ENCODE measurements at regions not wholly inside any gene's neighbourhood (a gene's known extent, or its start where the extent isn't known, plus 50 kb on each side); places are given as distances from the start of the nearest gene placed in this dataset.

- H3K4me3 Mint-ChIP-seq (ENCODE audit: low read depth, unreplicated experiment) = no peak overlapping the region
- H3K27me3 Mint-ChIP-seq (ENCODE audit: unreplicated experiment) = peaks cover 13% of the 10 kb centered on the region
- BruUV-seq (replicated peaks) = no TSS peak
- H3K27ac Mint-ChIP-seq (ENCODE audit: unreplicated experiment) = no peak overlapping the region
- no peaks in the 10 kb centered on the region for H3K4me1 Mint-ChIP-seq (ENCODE audit: low read depth, unreplicated experiment)
- TF ChIP-seq CTCF (IDR thresholded peaks at IDR 0.05; ENCODE audit: unreplicated experiment) = no peak
- CTCF ChIA-PET = interaction anchor here (1.2 kb wide), 2 partner anchors 16 to 76 kb away, joined by 3 read pairs; no protein-coding TSS in a partner anchor
- no peaks in the 10 kb centered on the region for H3K9me3 Mint-ChIP-seq (ENCODE audit: low read depth, unreplicated experiment)
- intact Hi-C loops (cut with micrococcal nuclease; ENCODE audit: unreplicated experiment) = no loop called here
- no peak for DNase-seq
- H3K36me3 Mint-ChIP-seq (ENCODE audit: insufficient read depth, unreplicated experiment) = no peaks in the 10 kb centered on the region
Measured at GRCh38 chr1:201618905-201619304, 80.0 kb downstream of the NAV1 start.

GRCh38 chr1:201619513-201619912 is 80.6 kb downstream of the NAV1 start:
- CTCF ChIA-PET = interaction anchor here (1.2 kb wide), 1 partner anchor 17 kb away, joined by 3 read pairs; no protein-coding TSS in a partner anchor
- peaks cover 10% of the 10 kb centered on the region for H3K27me3 Mint-ChIP-seq (ENCODE audit: unreplicated experiment)
- no peak overlapping the region for H3K4me3 Mint-ChIP-seq (ENCODE audit: low read depth, unreplicated experiment)
- intact Hi-C loops (cut with micrococcal nuclease; ENCODE audit: unreplicated experiment) = no loop called here
- H3K36me3 Mint-ChIP-seq (ENCODE audit: insufficient read depth, unreplicated experiment) = no peaks in the 10 kb centered on the region
- BruUV-seq (replicated peaks) = no TSS peak
- no peaks in the 10 kb centered on the region for H3K9me3 Mint-ChIP-seq (ENCODE audit: low read depth, unreplicated experiment)
- no peak overlapping the region for H3K27ac Mint-ChIP-seq (ENCODE audit: unreplicated experiment)
- no peaks in the 10 kb centered on the region for H3K4me1 Mint-ChIP-seq (ENCODE audit: low read depth, unreplicated experiment)
- no peak for TF ChIP-seq CTCF (IDR thresholded peaks at IDR 0.05; ENCODE audit: unreplicated experiment)
- DNase-seq = no peak

DNA sequence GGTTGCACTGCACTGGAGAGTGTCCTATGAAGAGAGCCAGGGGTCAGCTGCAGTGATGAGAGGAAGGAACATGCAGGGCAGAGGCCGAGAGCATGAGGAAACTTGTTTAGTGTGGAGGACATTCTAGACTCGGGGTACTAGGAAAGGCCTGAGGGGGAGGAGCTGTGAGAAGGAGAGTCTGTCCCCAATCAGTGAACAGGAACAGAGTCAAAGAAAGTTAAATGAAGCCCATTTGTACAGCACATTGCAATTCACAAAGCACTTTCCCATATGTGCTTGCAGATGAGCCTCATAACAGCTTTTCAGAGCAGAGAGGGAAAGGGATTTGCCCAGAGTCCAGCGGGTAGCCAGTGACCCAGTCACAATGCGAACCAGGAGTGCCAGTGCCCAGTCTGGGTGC is 83.4 kb downstream of the NAV1 start:
- Mint-ChIP-seq H3K4me1 (ENCODE audit: low read depth, unreplicated experiment) (no peaks in the 10 kb centered on the region), H3K36me3 (ENCODE audit: insufficient read depth, unreplicated experiment) (no peaks in the 10 kb centered on the region), H3K4me3 (ENCODE audit: low read depth, unreplicated experiment) (no peak overlapping the region), H3K27ac (ENCODE audit: unreplicated experiment) (no peak overlapping the region), H3K9me3 (ENCODE audit: low read depth, unreplicated experiment) (no peaks in the 10 kb centered on the region), H3K27me3 (ENCODE audit: unreplicated experiment) (no peaks in the 10 kb centered on the region)
- no TSS peak for BruUV-seq (replicated peaks)
- no peak for TF ChIP-seq CTCF (IDR thresholded peaks at IDR 0.05; ENCODE audit: unreplicated experiment)
- DNase-seq = no peak
- CTCF ChIA-PET = no interaction called here
- intact Hi-C loops (cut with micrococcal nuclease; ENCODE audit: unreplicated experiment) = no loop called here

GRCh38 chr1:201622824-201623223 is 83.9 kb downstream of the NAV1 start:
- Mint-ChIP-seq H3K9me3 (ENCODE audit: low read depth, unreplicated experiment) (no peaks in the 10 kb centered on the region), H3K4me3 (ENCODE audit: low read depth, unreplicated experiment) (no peak overlapping the region), H3K27me3 (ENCODE audit: unreplicated experiment) (no peaks in the 10 kb centered on the region), H3K27ac (ENCODE audit: unreplicated experiment) (no peak overlapping the region), H3K36me3 (ENCODE audit: insufficient read depth, unreplicated experiment) (no peaks in the 10 kb centered on the region), H3K4me1 (ENCODE audit: low read depth, unreplicated experiment) (no peaks in the 10 kb centered on the region)
- DNase-seq = no peak
- CTCF ChIA-PET = no interaction called here
- no TSS peak for BruUV-seq (replicated peaks)
- no peak for TF ChIP-seq CTCF (IDR thresholded peaks at IDR 0.05; ENCODE audit: unreplicated experiment)
- intact Hi-C loops (cut with micrococcal nuclease; ENCODE audit: unreplicated experiment) = no loop called here
